CD1c-positive myeloid dendritic cell (primary cell): ENCODE measurements at regions not wholly inside any gene's neighbourhood (a gene's known extent, or its start where the extent isn't known, plus 50 kb on each side); places are given as distances from the start of the nearest gene placed in this dataset.
A peak's percentile ranks its signal among the peaks of the same experiment; 100 is the strongest.

Experiments
- DNase-seq: peaks from one replicate; pipeline ENCODE4 v3.0.0-alpha.2; 2016; ENCODE audit errors: extremely low spot score

DNA sequence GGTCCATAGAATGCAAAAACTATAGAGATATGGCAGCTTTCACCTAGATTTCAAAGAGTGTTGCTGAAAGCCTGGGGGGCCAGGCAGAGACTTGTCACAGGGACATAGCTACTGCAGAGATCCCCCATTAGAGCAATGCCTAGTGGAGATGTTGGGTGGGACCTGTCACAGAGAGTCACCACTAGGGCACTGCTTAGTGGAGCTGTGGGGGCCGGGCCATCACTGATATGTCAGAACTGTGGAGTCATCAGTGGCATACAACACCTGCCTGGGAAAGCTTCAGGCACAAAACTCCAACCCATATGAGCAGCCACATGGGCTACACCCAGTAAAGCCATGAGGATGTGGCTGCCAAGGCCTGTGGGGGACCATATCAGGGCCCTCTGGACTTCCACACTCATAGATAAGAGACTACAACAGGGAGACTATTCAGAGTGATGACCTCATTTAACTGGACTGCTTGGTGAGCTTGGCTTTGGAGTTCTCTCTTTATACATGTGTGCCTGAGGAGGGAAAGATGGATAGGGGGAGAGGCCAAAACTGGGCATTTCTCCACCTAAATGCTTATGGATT is 176.3 kb downstream of the ZNF621 start:
- DNase-seq, result no peak

DNA sequence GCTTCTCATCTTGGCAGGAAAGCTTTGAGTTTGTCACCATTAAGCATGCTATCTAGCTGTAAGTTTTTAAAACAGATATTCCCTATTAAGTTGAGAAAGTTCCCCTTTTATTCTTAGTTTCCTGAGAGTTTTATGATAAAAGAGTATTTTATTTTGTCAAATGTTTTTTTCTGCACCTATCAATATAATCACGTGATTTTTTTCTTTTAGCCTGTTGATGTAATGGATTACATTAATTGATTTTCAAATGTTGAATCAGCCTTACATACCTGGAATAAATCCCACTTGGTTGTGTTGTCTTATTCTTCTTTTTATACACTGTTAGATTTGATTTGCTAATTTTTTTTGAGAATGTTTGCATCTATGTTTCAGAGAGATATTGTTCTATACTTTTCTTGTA is 179.5 kb downstream of the ZNF621 start:
- DNase-seq, result no peak

DNA sequence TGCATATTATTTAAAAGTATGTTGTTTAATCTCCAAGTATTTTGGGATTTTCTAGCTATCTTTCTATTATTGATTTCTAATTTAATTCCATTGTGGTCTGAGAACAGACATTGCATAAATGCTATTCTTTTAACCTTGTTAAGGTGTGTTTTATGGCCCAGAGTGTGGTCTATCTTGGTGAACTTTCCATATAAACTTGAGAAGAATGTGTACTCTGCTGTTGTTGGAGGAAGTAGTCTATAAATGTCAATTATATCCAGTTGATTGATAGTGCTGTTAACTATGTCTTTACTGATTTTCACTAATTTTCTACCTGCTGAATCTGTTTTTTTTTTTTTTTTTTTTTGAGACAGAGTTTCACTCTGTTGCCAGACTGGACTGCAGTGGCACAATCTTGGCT is 180.9 kb downstream of the ZNF621 start:
- DNase-seq, result no peak

DNA sequence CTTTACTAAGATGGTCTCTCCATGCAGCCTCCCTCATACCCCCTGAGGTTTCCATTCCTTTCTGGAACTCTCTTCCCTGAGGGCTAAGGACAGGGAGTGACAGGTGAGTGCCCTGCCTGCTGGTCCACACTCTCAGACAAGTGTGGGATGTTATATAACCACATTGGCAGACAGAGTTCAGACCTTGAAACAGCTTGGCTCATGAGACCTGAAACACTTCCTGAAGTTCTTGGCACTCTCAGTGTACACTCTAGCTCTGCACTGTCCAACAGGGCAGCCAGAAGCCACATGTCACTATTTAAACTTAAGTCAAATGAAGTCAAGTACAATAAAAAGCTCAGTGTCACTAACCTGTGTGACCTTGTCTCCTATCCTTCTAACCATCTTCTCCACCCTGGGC is 188.5 kb downstream of the ZNF621 start:
- DNase-seq, result no peak

DNA sequence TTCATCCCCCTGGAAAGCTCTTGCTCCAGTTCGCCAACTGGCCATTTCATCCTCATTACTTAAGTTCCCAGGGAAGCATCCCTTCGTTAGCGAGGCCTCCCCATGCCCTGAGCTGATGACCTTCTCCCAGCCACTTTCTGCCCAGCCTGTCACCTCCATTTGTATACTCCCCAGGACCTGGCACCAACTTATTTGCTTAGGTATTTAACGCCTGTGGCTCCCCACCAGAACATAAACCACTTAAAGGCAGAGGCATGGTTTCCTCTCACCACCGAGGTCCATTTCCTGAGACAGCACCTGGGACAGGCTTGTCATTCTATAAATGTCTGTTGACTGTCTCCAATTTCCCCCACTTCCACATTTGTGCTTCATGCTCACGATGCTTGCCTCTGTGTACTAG is 189.0 kb downstream of the ZNF621 start:
- no peak for DNase-seq

DNA sequence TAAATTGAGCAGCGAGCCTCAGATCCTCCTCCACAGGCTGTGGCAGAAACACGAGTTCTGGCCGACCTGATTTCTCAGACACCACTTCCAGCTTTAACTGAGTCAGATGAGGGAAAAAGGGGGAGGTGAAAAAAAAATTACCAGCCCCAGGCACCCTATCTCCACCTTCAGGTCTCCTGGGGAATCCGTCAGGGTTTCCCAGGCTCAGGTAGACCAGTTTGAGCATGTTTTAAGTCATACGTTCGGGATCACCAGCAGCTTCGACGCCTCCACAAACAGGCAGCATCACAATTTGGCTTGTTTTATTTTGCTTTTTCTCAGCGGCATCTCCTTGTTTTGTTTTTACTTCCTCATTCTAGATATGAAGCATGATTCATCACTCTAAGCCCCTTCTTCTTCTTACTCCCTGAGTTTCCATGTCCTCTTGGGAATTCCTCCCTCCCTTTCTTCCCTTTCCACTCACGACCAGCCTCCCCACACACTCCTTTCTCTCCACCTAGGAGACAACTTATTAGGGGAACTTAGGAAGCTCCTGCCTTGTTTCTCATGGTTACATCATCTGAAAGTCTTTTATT is 190.1 kb downstream of the ZNF621 start:
- peak; percentile 40 for DNase-seq

DNA sequence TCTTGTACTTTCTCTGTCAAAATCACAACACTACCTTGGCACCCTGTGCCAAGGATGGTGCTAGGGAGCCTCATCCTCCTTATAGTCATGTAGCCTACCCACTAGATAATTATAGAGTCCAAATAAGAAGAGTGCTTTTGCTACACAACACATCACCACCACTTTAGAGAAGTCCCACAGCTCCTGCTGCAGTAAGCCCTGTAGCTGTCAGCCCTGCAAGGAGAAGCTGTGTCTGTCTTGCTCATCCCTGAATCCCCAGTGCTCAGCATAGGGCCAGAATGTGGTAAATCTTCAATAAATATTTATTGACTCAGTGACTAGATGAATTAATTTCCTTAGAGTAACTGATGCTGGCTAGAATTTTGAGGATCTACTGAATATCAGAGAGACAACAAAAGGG is 190.8 kb downstream of the ZNF621 start:
- no peak for DNase-seq

DNA sequence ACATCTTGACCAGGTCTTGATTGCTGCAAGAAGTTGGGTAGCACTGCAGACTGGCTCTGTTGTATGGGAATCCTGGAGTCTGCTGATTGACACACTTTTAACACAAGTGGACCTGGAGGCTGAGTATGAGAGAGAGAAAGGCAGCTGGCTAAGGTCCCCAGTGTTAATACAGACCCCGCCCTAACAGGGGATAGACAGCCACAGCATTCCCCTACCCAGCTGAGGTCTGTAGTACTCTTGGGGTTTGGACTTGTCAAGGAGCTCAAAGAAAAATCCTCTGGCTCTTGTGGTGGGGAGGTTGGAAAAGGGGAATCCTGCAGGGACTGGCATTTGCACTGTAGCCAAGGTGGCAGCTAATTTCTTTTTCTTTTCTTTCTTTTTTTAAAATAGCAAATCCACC is 192.7 kb downstream of the ZNF621 start:
- no peak for DNase-seq

DNA sequence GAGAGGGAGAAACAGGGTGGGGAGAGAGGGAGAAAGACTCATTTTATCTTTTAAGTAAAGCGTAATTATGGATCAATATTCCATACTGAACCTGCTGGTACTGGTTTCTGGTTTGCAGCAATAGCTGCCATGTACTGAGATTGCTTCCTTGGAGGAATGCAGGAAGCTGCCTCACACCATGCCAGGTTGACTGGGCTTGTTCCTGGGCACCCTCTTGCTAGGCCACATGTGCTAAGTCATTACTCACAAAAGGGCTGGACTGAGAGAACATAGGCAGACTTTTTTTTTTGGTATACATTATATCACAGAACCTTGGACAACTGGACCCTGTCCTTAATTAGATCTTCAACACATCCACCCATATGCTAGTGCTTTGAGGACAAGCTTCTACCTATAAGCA is 193.4 kb downstream of the ZNF621 start:
- DNase-seq, result no peak

DNA sequence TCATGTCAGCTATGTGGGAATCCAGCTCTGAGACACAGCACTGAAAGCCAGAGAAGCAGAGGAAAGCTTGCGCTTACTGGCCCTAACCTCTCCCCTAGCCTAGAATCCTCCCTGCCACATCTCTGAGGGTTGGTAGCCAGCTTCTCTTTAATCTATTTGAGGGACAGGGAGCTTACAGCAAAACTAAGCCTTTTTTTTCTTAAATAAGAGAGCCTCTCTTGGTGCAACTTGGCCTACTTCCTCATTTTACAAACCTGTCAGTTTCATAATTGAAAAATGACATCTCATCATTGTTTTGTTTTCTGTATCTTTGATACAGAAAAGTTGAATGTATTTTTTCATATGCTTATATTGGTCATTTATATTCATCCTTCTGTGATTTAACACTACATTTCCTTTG is 193.9 kb downstream of the ZNF621 start:
- peak; percentile 52 for DNase-seq

DNA sequence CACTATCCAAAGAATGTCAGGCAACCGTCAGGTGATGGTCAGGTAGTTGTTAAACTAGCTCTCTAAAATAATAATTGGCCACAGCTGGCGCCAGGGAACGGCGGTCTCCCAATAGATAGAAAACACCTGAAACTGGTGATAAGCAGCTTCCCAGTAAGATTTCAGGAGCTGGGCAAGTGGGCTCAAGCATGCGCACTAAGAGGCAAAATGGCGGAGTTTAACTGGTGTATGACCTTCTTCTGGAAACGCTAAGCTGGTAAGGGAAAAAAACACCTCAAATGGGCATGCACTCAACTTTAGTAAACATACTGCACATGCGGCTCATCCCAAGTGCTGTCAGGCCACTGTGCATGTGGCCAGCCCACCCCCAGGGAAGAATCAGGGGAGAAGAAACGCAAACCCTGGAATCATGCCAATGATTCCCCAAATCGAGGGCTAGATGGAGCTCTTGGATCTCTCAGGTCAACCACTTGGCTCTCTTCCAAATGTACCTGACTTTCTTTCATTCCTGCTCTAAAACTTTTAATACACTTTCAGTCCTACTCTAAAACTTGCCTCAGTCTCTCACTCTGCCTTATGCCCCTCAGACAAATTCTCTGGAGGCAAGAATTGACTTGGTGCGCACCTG is 195.0 kb downstream of the ZNF621 start:
- DNase-seq, result no peak

DNA sequence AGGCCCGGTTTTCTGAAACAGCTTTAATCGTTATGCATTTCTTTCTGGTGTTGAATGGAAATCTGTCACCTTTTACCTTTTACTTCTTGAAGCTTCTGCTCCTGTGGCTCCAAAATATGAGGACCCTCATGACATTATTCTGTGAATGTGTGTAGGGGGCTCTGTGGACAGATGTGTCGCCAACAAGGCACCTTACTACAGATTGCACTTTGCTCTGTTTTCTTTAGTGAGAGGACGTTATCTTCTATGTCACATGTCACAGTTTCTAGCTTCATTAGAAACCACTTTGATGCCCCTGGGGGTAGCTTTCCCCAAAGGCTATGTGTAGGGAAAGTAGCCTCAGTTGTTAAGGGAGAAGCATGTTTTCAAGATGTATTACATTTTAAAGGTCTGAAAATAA is 195.6 kb downstream of the ZNF621 start:
- no peak for DNase-seq

DNA sequence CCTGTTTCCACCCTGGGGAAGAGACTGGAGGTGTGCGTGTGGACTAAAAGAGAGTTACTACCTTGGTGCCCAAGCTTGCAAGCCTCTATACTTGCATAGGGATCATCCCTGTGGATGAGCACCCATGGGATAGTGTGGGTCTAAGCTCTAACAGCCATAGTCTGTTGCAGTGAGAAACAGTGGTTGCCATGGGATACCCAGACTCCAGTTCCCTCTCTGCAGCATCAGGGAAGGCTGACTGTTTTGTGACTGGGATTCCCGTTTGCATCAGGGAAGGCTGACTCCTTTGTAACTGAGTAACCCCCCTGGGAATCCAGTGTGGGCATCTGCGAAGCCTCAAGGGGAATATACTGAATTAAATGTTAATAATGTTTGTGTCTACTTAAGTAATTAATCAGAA is 196.1 kb downstream of the ZNF621 start:
- DNase-seq, result no peak

DNA sequence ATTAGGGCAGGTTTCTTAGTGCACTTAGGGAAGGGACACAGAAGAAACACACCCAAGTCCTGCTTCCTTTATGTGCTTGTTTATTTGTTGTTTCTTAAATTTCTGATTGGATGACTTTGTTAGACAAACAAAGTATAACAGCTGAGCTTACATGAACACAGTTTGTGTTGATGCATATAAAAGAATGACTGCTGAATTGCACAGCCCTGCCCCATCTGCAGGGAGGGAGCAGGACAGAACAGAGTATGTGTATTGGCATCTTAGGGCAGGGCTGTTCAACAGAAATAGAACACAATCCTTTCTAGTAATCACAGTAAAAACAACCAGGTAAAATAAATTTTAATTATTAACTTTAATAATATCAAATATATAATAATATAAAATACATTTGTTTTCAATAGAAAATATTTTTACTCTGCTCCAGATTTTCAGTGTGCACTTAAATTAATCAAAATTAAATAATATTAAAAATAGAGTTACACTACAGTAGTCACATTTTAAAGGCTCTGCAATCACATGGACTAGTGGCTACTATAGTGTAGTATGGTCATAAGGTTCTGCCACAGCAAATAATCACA is 198.4 kb downstream of the ZNF621 start:
- no peak for DNase-seq

DNA sequence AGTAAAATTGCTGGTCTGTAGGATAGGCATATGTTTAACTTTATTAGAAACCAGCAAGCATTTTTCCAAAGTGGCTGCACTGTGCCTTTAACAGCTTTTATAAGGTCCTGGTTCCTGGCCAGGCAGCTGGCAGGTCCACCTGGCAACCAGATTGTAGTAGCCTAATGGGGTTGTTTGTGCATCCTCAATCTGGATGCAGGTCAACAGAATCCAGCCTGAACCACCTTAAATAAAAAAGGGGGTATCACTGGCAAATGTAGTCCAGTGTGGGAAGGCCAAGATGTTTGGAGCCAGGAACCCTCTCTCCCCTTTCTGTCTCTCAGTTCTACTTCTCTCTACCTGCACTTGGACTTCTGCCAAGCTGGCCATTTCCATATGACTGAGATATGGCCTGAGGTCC is 200.3 kb downstream of the ZNF621 start:
- no peak for DNase-seq

DNA sequence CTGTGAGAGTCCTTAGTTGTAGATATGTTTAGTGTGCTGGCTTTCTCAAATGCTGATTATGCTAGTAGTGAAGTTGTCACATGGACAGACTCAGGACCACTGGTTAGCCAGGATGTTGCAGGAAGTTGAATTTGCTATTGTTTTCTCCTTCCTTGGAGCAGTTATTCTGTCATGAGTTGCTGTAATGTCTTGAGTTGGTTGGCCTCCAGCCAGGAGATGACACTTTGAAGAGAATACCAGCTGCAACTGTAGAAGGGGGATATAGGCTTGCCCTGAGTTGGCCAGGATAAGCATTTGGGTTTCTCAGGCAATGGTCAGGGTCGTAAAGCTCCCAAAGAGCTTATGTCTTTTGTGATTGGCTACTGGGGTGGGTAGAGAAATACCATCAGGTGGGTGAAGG is 206.7 kb downstream of the ZNF621 start:
- DNase-seq, result no peak

DNA sequence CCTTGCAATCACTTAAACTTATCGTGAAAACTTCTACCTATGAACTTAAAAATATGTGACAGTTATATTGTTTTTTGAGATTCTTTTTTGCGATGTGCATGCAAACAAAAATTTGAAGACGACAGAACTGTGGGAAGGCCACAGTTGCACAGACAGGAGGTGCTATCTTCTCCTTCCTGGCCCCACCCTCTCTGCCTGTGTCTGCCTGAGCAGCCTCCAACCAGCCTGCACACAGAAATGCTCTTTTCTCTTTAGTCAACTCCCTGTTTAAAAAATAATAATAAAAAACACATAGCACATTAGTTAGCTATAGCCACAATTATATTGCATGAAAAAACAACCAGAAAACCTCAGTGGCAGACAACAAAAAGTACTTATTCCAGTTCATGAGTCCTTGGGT is 212.2 kb downstream of the ZNF621 start:
- DNase-seq, result no peak

DNA sequence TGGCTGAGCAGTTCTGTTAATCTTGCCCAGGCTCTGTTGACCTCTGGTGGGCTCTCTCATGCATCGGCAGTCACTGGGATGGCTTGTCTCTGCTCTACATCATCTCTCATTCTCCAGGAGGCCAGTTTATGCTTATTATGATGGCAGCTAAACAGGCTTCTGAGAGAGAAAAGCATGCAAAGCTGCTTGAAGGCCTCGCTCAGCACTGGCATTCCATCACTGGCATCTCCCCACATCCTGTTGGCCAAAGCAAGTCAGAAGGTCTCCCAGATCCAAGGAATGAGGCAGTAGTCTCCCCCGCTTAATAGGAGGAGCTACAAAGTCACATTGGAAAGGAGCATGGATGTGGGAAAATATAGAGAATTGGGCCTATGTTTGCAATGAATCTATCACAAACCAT is 212.6 kb downstream of the ZNF621 start:
- DNase-seq, result no peak

DNA sequence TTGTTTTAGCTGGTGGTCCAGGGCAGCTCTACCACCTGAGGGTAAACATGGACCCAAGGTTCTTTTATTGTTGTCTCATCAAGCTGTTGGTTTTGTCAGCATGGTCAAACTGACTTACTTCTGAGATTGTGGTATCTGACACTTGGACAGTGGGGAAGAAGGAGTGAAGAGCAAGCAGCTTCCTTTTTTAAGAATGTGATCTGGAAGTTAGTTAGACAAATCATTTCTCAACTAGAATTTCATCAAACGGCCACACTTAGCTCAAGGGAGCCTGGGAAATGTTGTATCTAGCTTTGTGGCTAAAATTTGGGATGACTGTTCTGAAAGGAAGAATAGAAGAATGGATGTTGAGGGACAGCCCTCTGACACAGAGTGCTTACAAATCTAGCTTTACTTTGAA is 215.2 kb downstream of the ZNF621 start:
- no peak for DNase-seq

DNA sequence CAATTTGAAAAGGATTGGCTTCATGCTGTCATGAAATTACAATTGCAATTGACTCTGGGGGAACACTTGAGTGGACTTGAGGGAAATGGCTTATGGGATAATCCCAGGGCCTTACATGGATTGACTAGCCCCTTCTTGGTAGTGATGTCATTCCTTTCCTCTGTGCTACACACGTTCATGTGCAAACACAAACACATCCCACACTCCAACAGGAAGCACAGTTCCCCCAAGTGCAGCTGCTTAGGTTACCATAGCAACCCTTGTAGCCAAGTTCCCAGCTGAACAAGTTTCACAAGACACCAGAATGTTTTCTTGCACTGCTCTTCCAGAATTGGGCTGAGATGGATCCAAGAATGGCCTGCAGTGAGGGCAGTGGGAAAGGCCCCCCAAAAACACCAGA is 217.0 kb downstream of the ZNF621 start:
- peak; percentile 5 for DNase-seq

DNA sequence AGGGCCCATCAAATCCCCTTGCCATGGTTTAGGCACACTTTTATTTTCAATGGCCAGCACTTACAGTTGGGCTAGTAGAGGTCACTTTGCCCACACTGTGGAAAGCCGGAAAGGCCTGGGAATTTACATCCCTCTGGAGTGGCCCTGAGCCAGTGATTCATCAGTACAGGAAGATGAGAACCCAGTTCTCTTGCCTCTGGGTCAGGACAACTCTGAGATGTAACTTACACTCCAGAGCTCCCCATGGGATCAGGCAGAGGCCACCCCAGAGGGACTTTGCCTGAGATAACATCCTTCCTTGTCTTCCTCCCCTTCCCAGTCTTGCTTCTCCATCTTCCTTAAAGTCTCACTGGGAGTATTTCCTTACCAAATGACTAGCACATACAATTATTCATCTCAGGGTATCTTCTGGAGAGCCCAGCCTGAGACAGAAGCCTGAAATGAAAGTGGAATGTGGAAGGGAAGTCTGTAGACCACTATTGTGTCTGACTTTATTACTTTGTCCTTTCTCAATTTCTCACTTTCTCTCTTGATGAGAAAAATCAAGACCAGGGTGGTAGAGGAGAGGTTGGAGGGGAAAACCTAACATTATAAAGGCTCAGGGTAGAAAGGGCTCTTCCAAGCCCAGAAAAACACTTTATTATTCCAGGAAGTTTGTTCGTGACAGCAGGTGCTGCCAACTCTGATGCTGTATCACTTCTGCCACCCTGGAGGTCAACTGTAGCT is 220.8 kb downstream of the ZNF621 start:
- DNase-seq, result no peak

DNA sequence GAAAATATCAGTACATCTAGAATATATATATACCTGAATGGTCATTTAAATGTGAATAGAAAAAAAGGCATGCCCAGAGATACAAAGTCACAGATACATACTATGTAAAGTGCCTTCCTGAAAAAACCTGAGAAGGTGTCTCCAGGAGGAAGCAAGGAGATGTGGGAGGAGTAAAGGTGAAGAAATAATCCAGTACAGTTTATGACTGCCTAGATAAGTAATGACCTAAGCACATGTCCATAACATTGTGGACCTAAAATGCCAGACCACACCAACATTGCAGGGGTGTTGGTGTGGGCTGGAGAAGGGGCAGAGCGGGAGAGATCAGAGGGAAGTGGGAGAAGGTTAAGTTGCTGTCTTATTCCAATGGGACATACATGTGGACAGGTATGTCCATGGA is 226.9 kb downstream of the ZNF621 start:
- DNase-seq, result no peak

DNA sequence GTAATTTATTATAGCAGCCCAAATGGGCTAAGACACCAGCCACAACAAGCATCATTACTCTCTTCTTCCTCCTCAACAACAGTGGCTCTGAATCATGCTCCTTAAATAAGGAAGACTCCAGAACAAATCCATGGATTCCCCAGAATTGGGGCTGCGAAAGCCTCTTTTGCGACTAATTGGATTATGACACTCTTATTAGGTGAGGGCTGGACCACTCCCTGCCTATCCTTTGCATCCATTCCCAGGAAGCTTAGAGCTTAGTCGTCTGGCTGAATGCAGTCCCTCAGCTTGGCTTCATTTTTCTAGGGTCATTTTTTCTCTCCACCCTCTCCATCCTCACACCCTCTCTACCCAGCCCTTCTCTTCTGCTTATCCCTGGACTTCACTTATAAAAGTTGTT is 227.7 kb downstream of the ZNF621 start:
- no peak for DNase-seq
